GM12878 (cell line): ENCODE measurements at regions not wholly inside any gene's neighbourhood (a gene's known extent, or its start where the extent isn't known, plus 50 kb on each side); places are given as distances from the start of the nearest gene placed in this dataset.
"Not testable (repeated sequence)": the region's sequence is repeated elsewhere in the genome, so short reads cannot be mapped to it uniquely, and the experiment has no call there.

ENCODE experiments used
- ATAC-seq: fragments of 200-7000 bp; cut with Tn5 transposase; 3 replicates; pipeline ENCODE4 v1.9.1; 2020; ENCODE audit warnings: mild to moderate bottlenecking, moderate library complexity
- BruUV-seq: library from RNA; stranded (reverse); fragments of 400-500 nt; replicated peaks from 2 replicates; lab custom pipeline; 2021; lab: Mats Ljungman, UMichigan
- CTCF ChIA-PET: fragments of 300-600 bp; sonication (Branson Sonifier 250); formaldehyde crosslinking; extraction: SDS; loops from one replicate; lab custom pipeline; 2021; ENCODE audit warnings: inconsistent platforms; lab: Yijun Ruan, JAX
- POLR2A ChIA-PET: fragments of 350-600 bp; formaldehyde crosslinking; extraction: SDS; loops from one replicate; lab custom pipeline; 2021; ENCODE audit warnings: inconsistent platforms; lab: Charles Lee
- RAD21 ChIA-PET: fragments of 300-600 bp; sonication (Branson Sonifier 250); formaldehyde crosslinking; loops from one replicate; lab custom pipeline; 2023; ENCODE audit warnings: antibody characterized with exemption; ENCODE audit not compliant: unreplicated experiment; lab: Charles Lee
- SMC1A ChIA-PET: fragments of 300-600 bp; sonication (Branson Sonifier 250); formaldehyde crosslinking; loops from one replicate; lab custom pipeline; 2023; ENCODE audit not compliant: unreplicated experiment, uncharacterized antibody; lab: Charles Lee
- DNase-seq: peaks from one replicate; pipeline ENCODE4 v3.0.0-alpha.2; 2011; ENCODE audit warnings: low read depth, low spot score
- FAIRE-seq: peaks from 3 replicates; lab custom pipeline; 2011; peaks lifted over from hg19 to GRCh38; lab: Jason Lieb, UNC
- H2AFZ ChIP-seq: 2 replicates; pipeline ENCODE4 v1.6.0; 2011; ENCODE audit warnings: low read depth, low read length, control low read depth; ENCODE audit not compliant: control insufficient read depth
- H3K27ac ChIP-seq: 2 replicates; pipeline ENCODE4 v1.5.1; 2011; ENCODE audit warnings: control low read depth; ENCODE audit not compliant: control insufficient read depth, insufficient read depth
- H3K27me3 ChIP-seq, 2 experiments: replicated peaks in 1 of 2; 2 replicates each; pipeline versions ENCODE4 v1.6.0 to v1.6.1; 2011; ENCODE audit warnings: low read length in 1 of 2; ENCODE audit not compliant: control insufficient read depth in 2 of 2, insufficient read depth in 2 of 2
- H3K36me3 ChIP-seq, 2 experiments: 2 replicates each; pipeline ENCODE4 v1.5.1; 2011; ENCODE audit warnings: low read length in 1 of 2; ENCODE audit not compliant: control insufficient read depth in 2 of 2, insufficient read depth in 2 of 2
- H3K4me1 ChIP-seq: 2 replicates; pipeline ENCODE4 v1.6.1; 2011; ENCODE audit warnings: mild to moderate bottlenecking, low read length, moderate library complexity, mixed read lengths; ENCODE audit not compliant: control insufficient read depth, insufficient read depth
- H3K4me2 ChIP-seq: 2 replicates; pipeline ENCODE4 v1.6.0; 2011; ENCODE audit warnings: control low read depth; ENCODE audit not compliant: control insufficient read depth, insufficient read depth
- H3K4me3 ChIP-seq: fragments of 200-600 bp; sonication (generic); 2 replicates; pipeline ENCODE4 v1.5.1; 2016
- H3K79me2 ChIP-seq: 2 replicates; pipeline ENCODE4 v1.6.0; 2011; ENCODE audit warnings: low read length; ENCODE audit not compliant: control insufficient read depth, insufficient read depth
- H3K9ac ChIP-seq: 2 replicates; pipeline ENCODE4 v1.8.0; 2011; ENCODE audit warnings: low read length, control low read depth, mixed read lengths; ENCODE audit not compliant: control insufficient read depth, insufficient read depth
- H3K9me3 ChIP-seq: replicated peaks from 3 replicates; pipeline ENCODE4 v1.5.1; 2011; ENCODE audit warnings: mild to moderate bottlenecking, low read length; ENCODE audit not compliant: control insufficient read depth, insufficient read depth
- H4K20me1 ChIP-seq: 2 replicates; pipeline ENCODE4 v1.6.0; 2011; ENCODE audit not compliant: control insufficient read depth, insufficient read depth
- HCFC1 ChIP-seq: fragments of 150-350 bp; IDR thresholded peaks from 2 replicates; pipeline ENCODE4 v1.6.1; 2014; ENCODE audit warnings: low read length
- HDAC6 ChIP-seq: fragments of 200-600 bp; sonication (generic); IDR thresholded peaks from one replicate; pipeline ENCODE4 v1.8.0; 2017; ENCODE audit warnings: antibody characterized with exemption; ENCODE audit not compliant: unreplicated experiment
- KAT2A ChIP-seq: conservative IDR thresholded peaks from 2 replicates; pipeline ENCODE4 v1.6.1; 2011; ENCODE audit warnings: low read depth, low read length; ENCODE audit not compliant: control insufficient read depth
- NFIC ChIP-seq: IDR thresholded peaks from 2 replicates; pipeline ENCODE4 v1.6.1; 2012; ENCODE audit warnings: low read depth, mild to moderate bottlenecking, inconsistent platforms, low read length, moderate library complexity
- SMAD1 ChIP-seq: fragments of 450-650 bp; IDR thresholded peaks from 2 replicates; pipeline ENCODE4 v1.6.1; 2018; ENCODE audit warnings: mild to moderate bottlenecking, low read depth; ENCODE audit not compliant: partially characterized antibody
- WRNIP1 ChIP-seq: IDR thresholded peaks from 2 replicates; pipeline ENCODE4 v1.6.1; 2011; ENCODE audit warnings: low read depth, low read length, improper control_type of control experiment, borderline replicate concordance
- YY1 ChIP-seq: IDR thresholded peaks from 2 replicates; pipeline ENCODE4 v1.6.1; 2011; ENCODE audit warnings: low read depth, mild to moderate bottlenecking, low read length
- ZBED1 ChIP-seq: IDR thresholded peaks from 2 replicates; pipeline ENCODE4 v1.6.1; 2016; ENCODE audit warnings: borderline replicate concordance
- ZNF24 ChIP-seq: fragments of 450-650 bp; IDR thresholded peaks from 2 replicates; pipeline ENCODE4 v1.6.1; 2017; ENCODE audit warnings: antibody characterized with exemption, mild to moderate bottlenecking
- WGBS: methylation state at CpG from one replicate; pipeline ENCODE4 v1.1.6; 2016; ENCODE audit warnings: low lambda C conversion rate; ENCODE audit not compliant: insufficient replicate concordance, insufficient coverage; ENCODE audit errors: missing lambda C conversion rate; 5-methylcytosine and 5-hydroxymethylcytosine counted together
- in situ Hi-C: fragments of 300-500 bp; cut with MboI; formaldehyde crosslinking; loops from 9 replicates; pipeline ENCODE4 v1.14.3; 2018; ENCODE audit warnings: mixed read lengths
- intact Hi-C: fragments of 100-400 bp; cut with micrococcal nuclease; formaldehyde crosslinking; loops from one replicate; pipeline ENCODE4 v1.14.2; 2022; ENCODE audit not compliant: unreplicated experiment

GRCh38 chr9:17075146-17075757, 59.6 kb upstream of the CNTLN start:
- Histone ChIP-seq H3K36me3 (no peaks in the 10 kb centered on the region), H4K20me1 (no peaks in the 10 kb centered on the region), H3K79me2 (no peaks in the 10 kb centered on the region), H3K9ac (no peak overlapping the region), H3K27me3 (no peaks in the 10 kb centered on the region), H3K4me3 (no peak overlapping the region), H3K9me3 (no peaks in the 10 kb centered on the region), H3K4me2 (no peak overlapping the region), H2AFZ (no peak overlapping the region), H3K27ac (no peak overlapping the region), H3K4me1 (no peaks in the 10 kb centered on the region)
- intact Hi-C loops (no loop called here), in situ Hi-C loops (no loop called here)
- ATAC-seq (no peak), DNase-seq (no peak), FAIRE-seq (no peak)
- ChIA-PET RAD21 (no interaction called here), SMC1A (interaction anchor here (0.8 kb wide), 1 partner anchor 40 kb away, joined by 3 read pairs; no protein-coding TSS in a partner anchor), CTCF (interaction anchor here (3.1 kb wide), 1 partner anchor 11 kb away, joined by 15 read pairs; no protein-coding TSS in a partner anchor), POLR2A (interaction anchor here (0.8 kb wide), 1 partner anchor 11 kb away, joined by 3 read pairs; no protein-coding TSS in a partner anchor)
- 0% methylated on average over 3 of the region's 4 CpGs for WGBS
- no TSS peak for BruUV-seq
- TF ChIP-seq ZNF24: no peak
- no peak for TF ChIP-seq HCFC1
- no peak for TF ChIP-seq SMAD1
- TF ChIP-seq KAT2A: no peak
- no peak for TF ChIP-seq NFIC
- no peak for TF ChIP-seq ZBED1
- no peak for TF ChIP-seq WRNIP1
- no peak for TF ChIP-seq YY1
- TF ChIP-seq HDAC6: no peak

- H3K27ac ChIP-seq, ATAC-seq, H3K79me2 ChIP-seq, RAD21 ChIA-PET, intact Hi-C loops, H3K27me3 ChIP-seq, FAIRE-seq, H3K9me3 ChIP-seq, H3K4me2 ChIP-seq, in situ Hi-C loops, H4K20me1 ChIP-seq, DNase-seq, H3K4me1 ChIP-seq, H3K9ac ChIP-seq, H3K4me3 ChIP-seq, POLR2A ChIA-PET, H3K36me3 ChIP-seq, H2AFZ ChIP-seq, BruUV-seq: not testable (repeated sequence)
- SMC1A ChIA-PET: interaction anchor here (1.1 kb wide), 1 partner anchor 45 kb away, joined by 3 read pairs; no protein-coding TSS in a partner anchor
- CTCF ChIA-PET: interaction anchor here (3.1 kb wide), 1 partner anchor 9 kb away, joined by 15 read pairs; no protein-coding TSS in a partner anchor
- 49% methylated on average over 18 of the region's 22 CpGs for WGBS
These were observed 62.3 kb upstream of the CNTLN start for GRCh38 chr9:17072563-17072962.
